Adrenal gland (tissue), 9 donors: ENCODE measurements at regions not wholly inside any gene's neighbourhood (a gene's known extent, or its start where the extent isn't known, plus 50 kb on each side); places are given as distances from the start of the nearest gene placed in this dataset.

Experiments used
- DNase-seq, 7 donors: peaks; one replicate each; pipeline ENCODE4 v3.0.0-alpha.2; 2019 to 2020
- H3K27ac ChIP-seq, 5 donors: fragments of 200-600 bp; sonication (generic) in 4 of 5; 1 replicate in 3 of 5; 2 replicates in 2 of 5; pipeline versions ENCODE4 v1.5.1 to v1.8.0; 2016 to 2020; ENCODE audit warnings: mild to moderate bottlenecking in 1 of 5
- H3K27me3 ChIP-seq: fragments of 200-600 bp; 2 replicates; pipeline ENCODE4 v1.8.0; 2021
- H3K36me3 ChIP-seq, 2 donors: fragments of 200-600 bp; replicated peaks in 1 of 2; 1 replicate in 1 of 2; 2 replicates in 1 of 2; pipeline versions ENCODE4 v1.5.1 to v1.8.0; 2018 to 2022
- H3K4me1 ChIP-seq, 2 donors: fragments of 200-600 bp; replicated peaks in 1 of 2; 1 replicate in 1 of 2; 2 replicates in 1 of 2; pipeline versions ENCODE4 v1.5.1 to v1.8.0; 2018 to 2021
- H3K4me3 ChIP-seq, 4 donors: fragments of 200-600 bp; sonication (generic) in 3 of 4; one replicate each; pipeline ENCODE4 v1.5.1; 2016 to 2018
- H3K9me3 ChIP-seq, 3 donors: fragments of 200-600 bp; sonication (generic) in 1 of 3; replicated peaks in 1 of 3; 1 replicate in 2 of 3; 2 replicates in 1 of 3; pipeline versions ENCODE4 v1.5.1 to v1.8.0; 2016 to 2021
- POLR2A ChIP-seq, 2 donors: fragments of 450-650 bp; IDR thresholded peaks; one replicate each; pipeline ENCODE4 v1.6.1; 2017; ENCODE audit warnings: antibody characterized with exemption in 2 of 2, mild to moderate bottlenecking in 2 of 2, moderate library complexity in 1 of 2
- WGBS, 4 donors: extraction: QIAGEN DNeasy Blood & Tissue Kit in 2 of 4; methylation state at CpG; one replicate each; pipeline versions ENCODE4 v1.1.5 to v1.1.7; 2013 to 2017; 5-methylcytosine and 5-hydroxymethylcytosine counted together
- intact Hi-C, 2 donors: fragments of 100-400 bp; cut with DNase I; formaldehyde crosslinking; loops; one replicate each; pipeline versions ENCODE4 v1.14.1 to v1.15.0; 2022 to 2023
- TF ChIP-seq, protein P1 (sequence below), 6 experiments: fragments of 450-650 bp in 4 of 6; fragments of 200-600 bp in 2 of 6; sonication (generic) in 1 of 6; IDR thresholded peaks; 1 replicate in 5 of 6; 2 replicates in 1 of 6; pipeline versions ENCODE4 v1.5.1 to v1.8.0; 2016 to 2021; ENCODE audit warnings: antibody characterized with exemption in 6 of 6, mild to moderate bottlenecking in 2 of 6, moderate library complexity in 1 of 6
- donor health status: healthy with polysubstance abuse.
- donor health status: Bipolar disorder and iron deficiency.
- donor health status: DM: yes; HTN: yes; CAD: no.
- donor health status: DM: no; HTN: no; CAD: no.
- donor health status: DM: no; HTN: no; CAD: no.

DNA sequence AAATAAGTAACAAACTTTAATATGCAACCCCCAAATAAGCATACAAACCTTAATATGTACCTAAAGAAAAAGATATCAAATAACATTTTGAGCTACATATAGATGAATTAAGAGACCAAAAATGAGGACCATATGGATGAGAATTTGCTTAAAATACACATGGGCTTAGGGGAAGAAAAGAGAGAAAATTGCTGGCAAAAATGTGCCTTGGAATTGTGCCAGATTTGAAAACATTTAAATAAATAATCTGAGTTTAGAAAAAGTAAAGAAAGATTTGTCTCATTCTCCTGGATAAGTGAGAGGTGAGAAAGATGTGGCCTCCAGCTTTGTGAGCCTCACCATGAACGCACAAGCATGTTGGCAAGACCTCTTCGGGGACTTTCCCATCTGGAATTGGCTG, 372.6 kb downstream of the SOX11 start:
- intact Hi-C loops, result no loop called here
- 85 to 95% (median 89%) methylated on average over 2 of the region's 2 CpGs for WGBS, 4 donors
- no peak for DNase-seq
- no peaks in the 10 kb centered on the region for H3K4me1 ChIP-seq
- H3K36me3 ChIP-seq, result no peaks in the 10 kb centered on the region
- no peak overlapping the region for H3K4me3 ChIP-seq
- no peaks in the 10 kb centered on the region for H3K27me3 ChIP-seq
- no peaks in the 10 kb centered on the region for H3K9me3 ChIP-seq
- TF ChIP-seq POLR2A (IDR thresholded peaks at IDR 0.05), result no peak
- TF ChIP-seq, protein P1, sequence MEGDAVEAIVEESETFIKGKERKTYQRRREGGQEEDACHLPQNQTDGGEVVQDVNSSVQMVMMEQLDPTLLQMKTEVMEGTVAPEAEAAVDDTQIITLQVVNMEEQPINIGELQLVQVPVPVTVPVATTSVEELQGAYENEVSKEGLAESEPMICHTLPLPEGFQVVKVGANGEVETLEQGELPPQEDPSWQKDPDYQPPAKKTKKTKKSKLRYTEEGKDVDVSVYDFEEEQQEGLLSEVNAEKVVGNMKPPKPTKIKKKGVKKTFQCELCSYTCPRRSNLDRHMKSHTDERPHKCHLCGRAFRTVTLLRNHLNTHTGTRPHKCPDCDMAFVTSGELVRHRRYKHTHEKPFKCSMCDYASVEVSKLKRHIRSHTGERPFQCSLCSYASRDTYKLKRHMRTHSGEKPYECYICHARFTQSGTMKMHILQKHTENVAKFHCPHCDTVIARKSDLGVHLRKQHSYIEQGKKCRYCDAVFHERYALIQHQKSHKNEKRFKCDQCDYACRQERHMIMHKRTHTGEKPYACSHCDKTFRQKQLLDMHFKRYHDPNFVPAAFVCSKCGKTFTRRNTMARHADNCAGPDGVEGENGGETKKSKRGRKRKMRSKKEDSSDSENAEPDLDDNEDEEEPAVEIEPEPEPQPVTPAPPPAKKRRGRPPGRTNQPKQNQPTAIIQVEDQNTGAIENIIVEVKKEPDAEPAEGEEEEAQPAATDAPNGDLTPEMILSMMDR (IDR thresholded peaks at IDR 0.05), result no peak
- no peak overlapping the region for H3K27ac ChIP-seq

GRCh38 chr2:6065703-6066102, 373.5 kb downstream of the SOX11 start:
- no peaks in the 10 kb centered on the region for H3K36me3 ChIP-seq
- H3K27ac ChIP-seq, result no peak overlapping the region
- WGBS, 4 donors, result 84 to 91% (median 86%) methylated on average over 3 of the region's 3 CpGs
- no peaks in the 10 kb centered on the region for H3K27me3 ChIP-seq
- no peaks in the 10 kb centered on the region for H3K9me3 ChIP-seq
- H3K4me1 ChIP-seq, result no peaks in the 10 kb centered on the region
- H3K4me3 ChIP-seq, result no peak overlapping the region
- no peak for DNase-seq
- TF ChIP-seq POLR2A (IDR thresholded peaks at IDR 0.05), result no peak
- TF ChIP-seq, protein P1 (IDR thresholded peaks at IDR 0.05), result no peak
- intact Hi-C loops, result no loop called here

GRCh38 chr2:6067089-6067488, 374.9 kb downstream of the SOX11 start:
- Histone ChIP-seq H3K4me3 (no peak overlapping the region), H3K36me3 (no peaks in the 10 kb centered on the region), H3K4me1 (no peaks in the 10 kb centered on the region), H3K27me3 (no peaks in the 10 kb centered on the region), H3K27ac (no peak overlapping the region), H3K9me3 (no peaks in the 10 kb centered on the region)
- TF ChIP-seq, protein P1 (IDR thresholded peaks at IDR 0.05), result no peak
- no peak for TF ChIP-seq POLR2A (IDR thresholded peaks at IDR 0.05)
- no peak for DNase-seq
- 52 to 60% (median 59%) methylated on average over 5 to 6 of the region's 6 CpGs for WGBS, 4 donors
- intact Hi-C loops, result no loop called here

- Histone ChIP-seq H3K4me3 (no peak overlapping the region), H3K27ac (no peak overlapping the region), H3K27me3 (no peaks in the 10 kb centered on the region), H3K9me3 (no peaks in the 10 kb centered on the region), H3K4me1 (no peaks in the 10 kb centered on the region), H3K36me3 (no peaks in the 10 kb centered on the region)
- no peak for DNase-seq
- TF ChIP-seq, protein P1 (IDR thresholded peaks at IDR 0.05), result no peak
- TF ChIP-seq POLR2A (IDR thresholded peaks at IDR 0.05), result no peak
- intact Hi-C loops, result no loop called here
Observed at GRCh38 chr2:6067806-6068205, 375.6 kb downstream of the SOX11 start.
